ENCODE measurements at regions not wholly inside any gene's neighbourhood (a gene's known extent, or its start where the extent isn't known, plus 50 kb on each side); places are given as distances from the start of the nearest gene placed in this dataset.

GRCh38 chr3:132253262-132253878, 63.8 kb upstream of the ACP3 start:
- TF ChIP-seq, protein P1, sequence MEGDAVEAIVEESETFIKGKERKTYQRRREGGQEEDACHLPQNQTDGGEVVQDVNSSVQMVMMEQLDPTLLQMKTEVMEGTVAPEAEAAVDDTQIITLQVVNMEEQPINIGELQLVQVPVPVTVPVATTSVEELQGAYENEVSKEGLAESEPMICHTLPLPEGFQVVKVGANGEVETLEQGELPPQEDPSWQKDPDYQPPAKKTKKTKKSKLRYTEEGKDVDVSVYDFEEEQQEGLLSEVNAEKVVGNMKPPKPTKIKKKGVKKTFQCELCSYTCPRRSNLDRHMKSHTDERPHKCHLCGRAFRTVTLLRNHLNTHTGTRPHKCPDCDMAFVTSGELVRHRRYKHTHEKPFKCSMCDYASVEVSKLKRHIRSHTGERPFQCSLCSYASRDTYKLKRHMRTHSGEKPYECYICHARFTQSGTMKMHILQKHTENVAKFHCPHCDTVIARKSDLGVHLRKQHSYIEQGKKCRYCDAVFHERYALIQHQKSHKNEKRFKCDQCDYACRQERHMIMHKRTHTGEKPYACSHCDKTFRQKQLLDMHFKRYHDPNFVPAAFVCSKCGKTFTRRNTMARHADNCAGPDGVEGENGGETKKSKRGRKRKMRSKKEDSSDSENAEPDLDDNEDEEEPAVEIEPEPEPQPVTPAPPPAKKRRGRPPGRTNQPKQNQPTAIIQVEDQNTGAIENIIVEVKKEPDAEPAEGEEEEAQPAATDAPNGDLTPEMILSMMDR (IDR thresholded peaks at IDR 0.05; ENCODE audit: insufficient read depth, low read length) = peak; percentile 66
- TF ChIP-seq, protein P2, sequence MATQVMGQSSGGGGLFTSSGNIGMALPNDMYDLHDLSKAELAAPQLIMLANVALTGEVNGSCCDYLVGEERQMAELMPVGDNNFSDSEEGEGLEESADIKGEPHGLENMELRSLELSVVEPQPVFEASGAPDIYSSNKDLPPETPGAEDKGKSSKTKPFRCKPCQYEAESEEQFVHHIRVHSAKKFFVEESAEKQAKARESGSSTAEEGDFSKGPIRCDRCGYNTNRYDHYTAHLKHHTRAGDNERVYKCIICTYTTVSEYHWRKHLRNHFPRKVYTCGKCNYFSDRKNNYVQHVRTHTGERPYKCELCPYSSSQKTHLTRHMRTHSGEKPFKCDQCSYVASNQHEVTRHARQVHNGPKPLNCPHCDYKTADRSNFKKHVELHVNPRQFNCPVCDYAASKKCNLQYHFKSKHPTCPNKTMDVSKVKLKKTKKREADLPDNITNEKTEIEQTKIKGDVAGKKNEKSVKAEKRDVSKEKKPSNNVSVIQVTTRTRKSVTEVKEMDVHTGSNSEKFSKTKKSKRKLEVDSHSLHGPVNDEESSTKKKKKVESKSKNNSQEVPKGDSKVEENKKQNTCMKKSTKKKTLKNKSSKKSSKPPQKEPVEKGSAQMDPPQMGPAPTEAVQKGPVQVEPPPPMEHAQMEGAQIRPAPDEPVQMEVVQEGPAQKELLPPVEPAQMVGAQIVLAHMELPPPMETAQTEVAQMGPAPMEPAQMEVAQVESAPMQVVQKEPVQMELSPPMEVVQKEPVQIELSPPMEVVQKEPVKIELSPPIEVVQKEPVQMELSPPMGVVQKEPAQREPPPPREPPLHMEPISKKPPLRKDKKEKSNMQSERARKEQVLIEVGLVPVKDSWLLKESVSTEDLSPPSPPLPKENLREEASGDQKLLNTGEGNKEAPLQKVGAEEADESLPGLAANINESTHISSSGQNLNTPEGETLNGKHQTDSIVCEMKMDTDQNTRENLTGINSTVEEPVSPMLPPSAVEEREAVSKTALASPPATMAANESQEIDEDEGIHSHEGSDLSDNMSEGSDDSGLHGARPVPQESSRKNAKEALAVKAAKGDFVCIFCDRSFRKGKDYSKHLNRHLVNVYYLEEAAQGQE (IDR thresholded peaks at IDR 0.05; ENCODE audit: insufficient replicate concordance, low read depth) = no peak
